Mesendoderm (in vitro differentiated cells): ENCODE measurements at regions not wholly inside any gene's neighbourhood (a gene's known extent, or its start where the extent isn't known, plus 50 kb on each side); places are given as distances from the start of the nearest gene placed in this dataset.

Source experiments
- DNase-seq: peaks from one replicate; pipeline ENCODE4 v3.0.0; 2013
- H2AK5ac ChIP-seq: 2 replicates; pipeline ENCODE4 v1.6.1; 2013; ENCODE audit warnings: low read length, inconsistent platforms
- H2BK120ac ChIP-seq: 2 replicates; pipeline ENCODE4 v1.6.1; 2013; ENCODE audit warnings: low read depth, mild to moderate bottlenecking, low read length, moderate library complexity, mixed read lengths
- H2BK15ac ChIP-seq: replicated peaks from 2 replicates; pipeline ENCODE4 v1.6.1; 2013; ENCODE audit warnings: low read depth, mild to moderate bottlenecking, moderate library complexity
- H2BK5ac ChIP-seq: 2 replicates; pipeline ENCODE4 v1.6.1; 2013; ENCODE audit warnings: low read length, inconsistent platforms
- H3K18ac ChIP-seq: 2 replicates; pipeline ENCODE4 v1.6.1; 2013; ENCODE audit warnings: mild to moderate bottlenecking, low read length, mixed read lengths
- H3K23ac ChIP-seq: one replicate; pipeline ENCODE4 v1.6.1; 2013; ENCODE audit warnings: low read length
- H3K27ac ChIP-seq: 2 replicates; pipeline ENCODE4 v1.5.1; 2013; ENCODE audit warnings: low read depth, mild to moderate bottlenecking, inconsistent platforms, low read length, moderate library complexity
- H3K27me3 ChIP-seq: 2 replicates; pipeline ENCODE4 v1.6.1; 2013; ENCODE audit warnings: low read length, control low read depth, mild to moderate bottlenecking, inconsistent platforms; ENCODE audit not compliant: insufficient read depth, poor library complexity
- H3K36me3 ChIP-seq: 2 replicates; pipeline ENCODE4 v1.6.1; 2013; ENCODE audit warnings: low read length, inconsistent platforms; ENCODE audit not compliant: control insufficient read depth, insufficient read depth
- H3K4ac ChIP-seq: one replicate; pipeline ENCODE4 v1.6.1; 2013; ENCODE audit warnings: low read depth, mild to moderate bottlenecking, low read length, moderate library complexity
- H3K4me1 ChIP-seq: 2 replicates; pipeline ENCODE4 v1.6.1; 2013; ENCODE audit warnings: low read depth, low read length, inconsistent platforms; ENCODE audit not compliant: control insufficient read depth
- H3K4me2 ChIP-seq: 2 replicates; pipeline ENCODE4 v1.6.1; 2013; ENCODE audit warnings: low read length
- H3K4me3 ChIP-seq: 2 replicates; pipeline ENCODE4 v1.5.1; 2013; ENCODE audit warnings: mild to moderate bottlenecking, low read length
- H3K56ac ChIP-seq: one replicate; pipeline ENCODE4 v1.6.1; 2013; ENCODE audit warnings: low read length
- H3K79me1 ChIP-seq: 2 replicates; pipeline ENCODE4 v1.6.1; 2013; ENCODE audit warnings: low read length, inconsistent platforms
- H3K79me2 ChIP-seq: 2 replicates; pipeline ENCODE4 v1.6.1; 2013; ENCODE audit warnings: mild to moderate bottlenecking, low read length; ENCODE audit not compliant: control insufficient read depth, insufficient read depth
- H3K9ac ChIP-seq: 2 replicates; pipeline ENCODE4 v1.6.1; 2013; ENCODE audit warnings: low read length, inconsistent platforms
- H4K5ac ChIP-seq: one replicate; pipeline ENCODE4 v1.6.1; 2013; ENCODE audit warnings: low read length
- H4K8ac ChIP-seq: one replicate; pipeline ENCODE4 v1.6.1; 2013; ENCODE audit warnings: low read depth, mild to moderate bottlenecking, control low read depth, low read length, moderate library complexity
- WGBS: extraction: QIAGEN DNeasy Blood & Tissue Kit; methylation state at CpG from one replicate; pipeline ENCODE4 v1.1.7; 2013; ENCODE audit warnings: low lambda C conversion rate, missing lambda C conversion rate; ENCODE audit not compliant: insufficient coverage; ENCODE audit errors: extremely low coverage; 5-methylcytosine and 5-hydroxymethylcytosine counted together

DNA sequence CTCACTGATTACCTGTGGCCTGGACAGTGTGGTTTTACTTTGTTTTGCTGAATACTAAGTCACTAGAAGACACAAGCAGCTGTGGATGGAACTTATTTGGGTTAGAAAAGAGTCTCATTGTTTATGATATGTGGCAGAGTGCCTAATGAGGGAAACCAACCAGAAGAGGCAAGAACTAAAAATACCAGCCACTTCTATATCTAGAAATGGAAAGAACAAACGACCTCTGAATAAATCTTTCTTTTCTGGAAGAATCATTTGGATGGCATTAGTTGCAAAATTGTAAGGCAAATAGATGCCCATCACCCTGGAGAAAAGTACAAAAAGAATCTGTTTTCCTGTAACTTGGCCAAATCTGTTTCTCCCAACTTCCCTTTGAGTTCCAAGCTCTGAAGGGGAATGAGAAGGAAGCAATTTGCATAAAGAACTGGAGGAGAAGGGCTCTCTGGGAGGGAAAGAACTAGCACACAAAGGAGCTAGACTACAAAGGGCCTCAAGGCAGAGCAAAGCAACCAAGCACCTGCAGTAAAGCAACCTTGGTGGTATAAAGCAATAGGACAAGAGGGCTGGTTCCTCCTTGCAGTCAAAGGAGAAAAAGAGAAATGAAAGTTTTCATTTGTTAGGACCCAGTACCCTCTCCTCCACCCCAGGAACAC lies 455.4 kb downstream of the CAAP1 start:
- DNase-seq: peak; percentile 36
- Histone ChIP-seq H3K79me1 (no peaks in the 10 kb centered on the region), H3K4me3 (no peak overlapping the region), H2AK5ac (no peak overlapping the region), H3K56ac (no peak overlapping the region), H2BK120ac (no peak overlapping the region), H3K36me3 (no peaks in the 10 kb centered on the region), H3K27ac (no peak overlapping the region), H3K4ac (no peak overlapping the region), H4K5ac (no peak overlapping the region), H3K4me2 (no peak overlapping the region), H4K8ac (no peak overlapping the region), H3K27me3 (no peaks in the 10 kb centered on the region), H3K9ac (no peak overlapping the region), H3K23ac (no peak overlapping the region), H3K18ac (no peak overlapping the region), H3K79me2 (no peaks in the 10 kb centered on the region), H2BK15ac (no peak overlapping the region), H2BK5ac (no peak overlapping the region), H3K4me1 (no peaks in the 10 kb centered on the region)
- WGBS: no CpG with 5 or more reads among the region's 1 CpG

DNA sequence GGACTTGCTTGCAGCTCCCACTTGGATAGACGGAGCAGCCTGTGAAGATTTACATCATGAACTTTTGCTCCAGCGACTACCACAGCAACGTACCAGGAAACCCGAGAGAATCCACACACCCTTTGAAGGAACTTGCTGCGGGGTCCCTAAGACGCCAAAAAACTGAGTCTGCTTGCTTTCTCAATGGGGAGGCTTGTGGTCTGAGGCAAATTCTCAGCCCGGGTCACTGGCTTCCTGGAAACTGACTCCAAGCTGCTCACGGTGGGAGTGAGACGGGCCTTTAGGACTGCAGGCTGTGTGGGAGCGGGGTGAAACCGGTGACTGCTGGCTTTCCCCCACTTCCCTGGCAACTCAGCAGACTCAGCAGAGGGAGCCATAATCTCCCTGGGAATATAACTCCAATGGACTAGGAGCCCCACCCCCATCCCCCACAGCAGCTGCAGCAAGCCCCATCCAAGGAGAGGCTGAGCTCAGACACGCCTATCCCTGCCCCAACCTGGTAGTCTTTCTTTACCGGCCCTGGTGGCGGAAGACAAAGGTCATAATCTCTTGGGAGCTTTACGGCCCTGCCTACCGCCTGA lies 466.0 kb downstream of the CAAP1 start:
- Histone ChIP-seq H3K27ac (no peak overlapping the region), H2BK5ac (no peak overlapping the region), H3K79me2 (no peaks in the 10 kb centered on the region), H3K4me3 (no peak overlapping the region), H3K18ac (no peak overlapping the region), H3K9ac (no peak overlapping the region), H3K27me3 (no peaks in the 10 kb centered on the region), H3K79me1 (no peaks in the 10 kb centered on the region), H3K36me3 (no peaks in the 10 kb centered on the region), H4K5ac (no peak overlapping the region), H3K4me2 (no peak overlapping the region), H4K8ac (no peak overlapping the region), H3K4ac (no peak overlapping the region), H3K23ac (no peak overlapping the region), H3K56ac (no peak overlapping the region), H2BK120ac (no peak overlapping the region), H2BK15ac (no peak overlapping the region), H2AK5ac (no peak overlapping the region), H3K4me1 (no peaks in the 10 kb centered on the region)
- WGBS: no CpG with 5 or more reads among the region's 16 CpGs
- peak; percentile 59 for DNase-seq

DNA sequence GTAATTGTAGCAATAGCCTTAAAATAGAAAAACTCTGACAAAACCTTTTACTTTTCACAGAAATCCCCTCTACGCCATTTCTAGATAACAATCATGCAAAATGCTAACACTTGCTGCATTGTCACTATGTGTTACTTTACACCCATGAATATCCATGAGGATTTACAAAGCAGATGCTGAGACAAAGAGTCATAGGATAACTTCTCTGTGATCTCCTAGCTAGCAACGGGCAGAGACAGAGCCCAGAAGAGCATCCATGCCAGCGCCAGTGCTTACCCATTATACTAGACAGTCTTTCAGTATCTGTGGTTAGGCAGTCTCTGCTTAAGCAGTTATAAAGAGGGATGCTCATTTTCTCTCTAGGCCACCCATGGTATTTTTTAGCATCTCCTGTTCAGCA lies 474.1 kb downstream of the CAAP1 start:
- Histone ChIP-seq H2BK5ac (no peak overlapping the region), H3K23ac (no peak overlapping the region), H3K18ac (no peak overlapping the region), H3K4me1 (no peaks in the 10 kb centered on the region), H2BK15ac (no peak overlapping the region), H3K4me2 (no peak overlapping the region), H3K36me3 (no peaks in the 10 kb centered on the region), H4K8ac (no peak overlapping the region), H3K56ac (no peak overlapping the region), H3K9ac (no peak overlapping the region), H3K4me3 (no peak overlapping the region), H3K27ac (no peak overlapping the region), H3K4ac (no peak overlapping the region), H4K5ac (no peak overlapping the region), H3K79me2 (no peaks in the 10 kb centered on the region), H2BK120ac (no peak overlapping the region), H3K79me1 (no peaks in the 10 kb centered on the region), H3K27me3 (no peaks in the 10 kb centered on the region), H2AK5ac (no peak overlapping the region)
- peak; percentile 36 for DNase-seq
- WGBS: no CpG with 5 or more reads among the region's 3 CpGs

- H3K18ac ChIP-seq: no peak overlapping the region
- H3K23ac ChIP-seq: no peak overlapping the region
- H2AK5ac ChIP-seq: no peak overlapping the region
- no peaks in the 10 kb centered on the region for H3K79me2 ChIP-seq
- no peaks in the 10 kb centered on the region for H3K4me1 ChIP-seq
- H3K4ac ChIP-seq: no peak overlapping the region
- H2BK120ac ChIP-seq: no peak overlapping the region
- no peaks in the 10 kb centered on the region for H3K27me3 ChIP-seq
- H4K5ac ChIP-seq: no peak overlapping the region
- no peak overlapping the region for H3K4me2 ChIP-seq
- no peaks in the 10 kb centered on the region for H3K79me1 ChIP-seq
- no peak overlapping the region for H3K4me3 ChIP-seq
- H4K8ac ChIP-seq: no peak overlapping the region
- no peak overlapping the region for H3K56ac ChIP-seq
- no peak overlapping the region for H3K27ac ChIP-seq
- no peaks in the 10 kb centered on the region for H3K36me3 ChIP-seq
- no peak overlapping the region for H2BK5ac ChIP-seq
- peak; percentile 36 for DNase-seq
- WGBS: 100% methylated on average over 1 of the region's 3 CpGs
- H3K9ac ChIP-seq: no peak overlapping the region
- no peak overlapping the region for H2BK15ac ChIP-seq
These were observed 477.1 kb downstream of the CAAP1 start for GRCh38 chr9:26415528-26415927.

DNA sequence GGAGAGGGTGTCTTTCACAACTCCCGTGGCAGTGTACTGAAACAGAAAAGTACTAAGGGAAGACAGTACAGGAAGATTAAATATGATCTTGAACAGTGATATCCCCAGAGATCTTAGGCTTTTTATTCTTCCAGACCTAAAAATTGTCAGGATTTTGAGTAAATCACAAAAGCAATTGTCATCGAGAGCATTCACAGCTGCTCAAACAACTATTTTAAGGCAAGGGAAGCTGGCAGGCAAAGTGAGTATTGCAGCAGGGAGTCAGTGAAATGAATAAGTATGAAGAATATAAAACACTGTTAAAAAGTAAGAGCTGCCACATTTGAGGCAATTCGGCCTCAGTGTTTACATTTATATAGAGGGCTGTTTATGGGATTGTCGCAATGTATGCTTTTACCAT lies 479.0 kb downstream of the CAAP1 start:
- H3K27me3 ChIP-seq: no peaks in the 10 kb centered on the region
- no peak overlapping the region for H3K18ac ChIP-seq
- H3K4ac ChIP-seq: no peak overlapping the region
- H2AK5ac ChIP-seq: no peak overlapping the region
- no peaks in the 10 kb centered on the region for H3K36me3 ChIP-seq
- H3K4me1 ChIP-seq: no peaks in the 10 kb centered on the region
- H3K79me2 ChIP-seq: no peaks in the 10 kb centered on the region
- H3K4me3 ChIP-seq: no peak overlapping the region
- H2BK5ac ChIP-seq: no peak overlapping the region
- no CpG with 5 or more reads among the region's 4 CpGs for WGBS
- H3K4me2 ChIP-seq: no peak overlapping the region
- H2BK120ac ChIP-seq: no peak overlapping the region
- no peak overlapping the region for H2BK15ac ChIP-seq
- H4K5ac ChIP-seq: no peak overlapping the region
- H3K27ac ChIP-seq: no peak overlapping the region
- no peak overlapping the region for H3K9ac ChIP-seq
- no peak overlapping the region for H4K8ac ChIP-seq
- H3K56ac ChIP-seq: no peak overlapping the region
- H3K79me1 ChIP-seq: no peaks in the 10 kb centered on the region
- no peak for DNase-seq
- H3K23ac ChIP-seq: no peak overlapping the region

DNA sequence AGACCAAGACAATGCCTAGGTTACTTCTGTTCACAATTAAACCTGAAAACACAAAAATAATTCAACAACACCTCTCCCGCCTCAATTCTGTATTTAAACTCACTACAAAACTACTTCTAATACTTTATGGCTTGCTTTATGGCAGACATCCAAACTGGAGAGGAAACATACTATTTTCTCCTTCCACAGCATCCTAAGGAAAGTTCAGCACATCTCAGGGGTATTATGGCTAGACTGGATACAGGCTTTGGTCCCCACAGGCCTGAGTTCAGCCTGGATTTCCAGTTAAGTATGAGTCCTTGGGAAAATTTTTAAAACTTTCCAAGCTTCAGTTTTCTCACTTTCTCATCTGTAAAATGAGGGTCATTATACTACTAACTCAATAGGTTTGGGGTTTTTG lies 480.2 kb downstream of the CAAP1 start:
- Histone ChIP-seq H2BK15ac (no peak overlapping the region), H3K4me2 (no peak overlapping the region), H3K4ac (no peak overlapping the region), H3K36me3 (no peaks in the 10 kb centered on the region), H3K23ac (no peak overlapping the region), H4K8ac (no peak overlapping the region), H3K4me1 (no peaks in the 10 kb centered on the region), H3K27ac (no peak overlapping the region), H2BK5ac (no peak overlapping the region), H3K79me2 (no peaks in the 10 kb centered on the region), H4K5ac (no peak overlapping the region), H3K4me3 (no peak overlapping the region), H2BK120ac (no peak overlapping the region), H3K27me3 (no peaks in the 10 kb centered on the region), H3K79me1 (no peaks in the 10 kb centered on the region), H2AK5ac (no peak overlapping the region), H3K9ac (no peak overlapping the region), H3K18ac (no peak overlapping the region), H3K56ac (no peak overlapping the region)
- DNase-seq: no peak
- WGBS: 100% methylated on average over 1 of the region's 1 CpG
